ENCODE measurements at regions not wholly inside any gene's neighbourhood (a gene's known extent, or its start where the extent isn't known, plus 50 kb on each side); places are given as distances from the start of the nearest gene placed in this dataset.
A peak's percentile ranks its signal among the peaks of the same experiment; 100 is the strongest.

DNA sequence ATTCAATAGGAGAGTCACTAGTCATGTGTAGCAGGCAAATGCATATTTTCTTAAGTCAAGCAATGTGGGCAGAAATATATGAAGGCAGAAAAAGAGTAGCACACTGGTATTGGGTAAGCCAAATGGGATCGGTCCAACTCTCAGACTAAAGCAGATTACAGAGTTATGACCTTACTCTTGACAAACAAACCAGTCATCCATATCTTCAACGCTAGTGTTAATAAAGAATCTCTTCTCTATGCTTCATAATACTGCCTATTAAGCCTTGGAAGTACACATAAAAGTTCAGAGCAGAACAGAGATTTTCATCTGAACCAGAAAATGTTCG is 320.2 kb upstream of the JARID2 start:
- 55 to 64% methylated on average over 3 of the region's 3 CpGs for WGBS, 2 donors (ENCODE audit: low coverage in 1 of 2)
- Histone ChIP-seq H3K27me3 (no peaks in the 10 kb centered on the region), H3K4me3 (no peak overlapping the region), H3K4me1 (peaks cover 0 to 30% (median 5%) of the 10 kb centered on the region in 4 donors), H3K9me3 (no peaks in the 10 kb centered on the region), H3K27ac (no peak overlapping the region), H3K36me3 (no peaks in the 10 kb centered on the region)
- TF ChIP-seq POLR2A (IDR thresholded peaks at IDR 0.05), result no peak
- TF ChIP-seq CTCF (IDR thresholded peaks at IDR 0.05), result no peak
- intact Hi-C loops (cut with DNase I; ENCODE audit: low total_unique reads) (no loop called here), in situ Hi-C loops (cut with MboI; ENCODE audit: low pct_ligation_motif_present in 1 of 4, low pct_unique_long_range_greater_than_20kb in 1 of 4, low sequenced_read_pairs in 3 of 4) (no loop called here)
- DNase-seq, result no peak

GRCh38 chr6:14927398-14927797 is 318.5 kb upstream of the JARID2 start:
- intact Hi-C loops (cut with DNase I; ENCODE audit: low total_unique reads), result no loop called here
- no peak for DNase-seq

GRCh38 chr6:14929291-14929690 is 316.6 kb upstream of the JARID2 start:
- no peak overlapping the region for H3K4me3 ChIP-seq
- no peaks in the 10 kb centered on the region for H3K27me3 ChIP-seq
- H3K36me3 ChIP-seq, result no peaks in the 10 kb centered on the region
- 44 to 69% methylated on average over 3 of the region's 3 CpGs for WGBS, 2 donors (ENCODE audit: low coverage in 1 of 2)
- in situ Hi-C loops (cut with MboI; ENCODE audit: low pct_ligation_motif_present in 1 of 4, low pct_unique_long_range_greater_than_20kb in 1 of 4, low sequenced_read_pairs in 3 of 4), result no loop called here
- no peak for TF ChIP-seq POLR2AphosphoS5 (IDR thresholded peaks at IDR 0.05)
- TF ChIP-seq POLR2A (IDR thresholded peaks at IDR 0.05), result no peak
- TF ChIP-seq CTCF (IDR thresholded peaks at IDR 0.05), result no peak
- TF ChIP-seq EP300 (IDR thresholded peaks at IDR 0.05; ENCODE audit: low read depth), result no peak
- H3K4me1 ChIP-seq, result peaks cover 0 to 22% (median 5%) of the 10 kb centered on the region in 4 donors
- intact Hi-C loops (cut with DNase I; ENCODE audit: low total_unique reads), result loop anchor here (2.0 kb wide), 1 partner anchor 44 kb away; no protein-coding TSS in a partner anchor
- H3K9me3 ChIP-seq, result no peaks in the 10 kb centered on the region
- peak overlapping the region in 1 of 4 donors; percentile 15 for H3K27ac ChIP-seq
- DNase-seq, result no peak

More at GRCh38 chr6:14927398-14927797, 318.5 kb upstream of the JARID2 start:
- no peaks in the 10 kb centered on the region for H3K27me3 ChIP-seq
- no peaks in the 10 kb centered on the region for H3K36me3 ChIP-seq
- H3K4me1 ChIP-seq, result peaks cover 0 to 22% (median 5%) of the 10 kb centered on the region in 4 donors
- 94% methylated on average over 7 of the region's 7 CpGs; no CpG with 5 or more reads in 1 of the 2 donors for WGBS, 2 donors (ENCODE audit: low coverage in 1 of 2)
- no peak for TF ChIP-seq POLR2A (IDR thresholded peaks at IDR 0.05)
- no peak for TF ChIP-seq CTCF (IDR thresholded peaks at IDR 0.05)
- no peak for TF ChIP-seq POLR2AphosphoS5 (IDR thresholded peaks at IDR 0.05)
- TF ChIP-seq EP300 (IDR thresholded peaks at IDR 0.05; ENCODE audit: low read depth), result no peak
- no peak overlapping the region for H3K27ac ChIP-seq
- no peaks in the 10 kb centered on the region for H3K9me3 ChIP-seq
- in situ Hi-C loops (cut with MboI; ENCODE audit: low pct_ligation_motif_present in 1 of 4, low pct_unique_long_range_greater_than_20kb in 1 of 4, low sequenced_read_pairs in 3 of 4), result no loop called here
- H3K4me3 ChIP-seq, result no peak overlapping the region

- intact Hi-C loops (cut with DNase I; ENCODE audit: low total_unique reads) (no loop called here), in situ Hi-C loops (cut with MboI; ENCODE audit: low pct_ligation_motif_present in 1 of 4, low pct_unique_long_range_greater_than_20kb in 1 of 4, low sequenced_read_pairs in 3 of 4) (no loop called here)
- no peak for TF ChIP-seq POLR2A (IDR thresholded peaks at IDR 0.05)
- no peak for TF ChIP-seq EP300 (IDR thresholded peaks at IDR 0.05; ENCODE audit: low read depth)
- TF ChIP-seq POLR2AphosphoS5 (IDR thresholded peaks at IDR 0.05), result no peak
- TF ChIP-seq CTCF (IDR thresholded peaks at IDR 0.05), result no peak
- no peak overlapping the region for H3K4me3 ChIP-seq
- peak; percentile 48 for DNase-seq
- H3K27me3 ChIP-seq, result no peaks in the 10 kb centered on the region
- no peaks in the 10 kb centered on the region for H3K36me3 ChIP-seq
- WGBS, 2 donors (ENCODE audit: low coverage in 1 of 2), result 33 to 56% methylated on average over 1 to 2 of the region's 2 CpGs
- H3K4me1 ChIP-seq, result peaks cover 0 to 22% (median 5%) of the 10 kb centered on the region in 4 donors
- H3K9me3 ChIP-seq, result no peaks in the 10 kb centered on the region
- peak overlapping the region in 2 of 4 donors; percentile 22 to 29 for H3K27ac ChIP-seq
These were observed 315.4 kb upstream of the JARID2 start for GRCh38 chr6:14930366-14930989.
